Prostate gland (tissue), 2 donors: ENCODE measurements at regions not wholly inside any gene's neighbourhood (a gene's known extent, or its start where the extent isn't known, plus 50 kb on each side); places are given as distances from the start of the nearest gene placed in this dataset.

Experiments
- DNase-seq: peaks from one replicate; pipeline ENCODE4 v3.0.0-alpha.2; 2019; ENCODE audit warnings: low spot score
- H3K27ac ChIP-seq, 2 donors: fragments of 200-600 bp; sonication (generic); 2 replicates each; pipeline ENCODE4 v1.5.1; 2017 to 2019
- H3K27me3 ChIP-seq: fragments of 200-600 bp; sonication (generic); replicated peaks from 2 replicates; pipeline ENCODE4 v1.5.1; 2019; ENCODE audit not compliant: insufficient read depth
- H3K36me3 ChIP-seq, 2 donors: fragments of 200-600 bp; sonication (generic); 1 replicate in 1 of 2; 2 replicates in 1 of 2; pipeline versions ENCODE4 v1.5.1 to v1.8.1; 2017 to 2019
- H3K4me1 ChIP-seq: fragments of 200-600 bp; sonication (generic); replicated peaks from 2 replicates; pipeline ENCODE4 v1.5.1; 2019
- H3K4me3 ChIP-seq, 2 donors: fragments of 200-600 bp; sonication (generic); 2 replicates each; pipeline ENCODE4 v1.5.1; 2017 to 2019
- H3K9me3 ChIP-seq: fragments of 200-600 bp; sonication (generic); 2 replicates; pipeline ENCODE4 v1.5.1; 2017
- CTCF ChIP-seq, 4 experiments: fragments of 200-600 bp in 2 of 4; fragments of 450-650 bp in 2 of 4; sonication (generic) in 2 of 4; IDR thresholded peaks; 1 replicate in 3 of 4; 2 replicates in 1 of 4; pipeline ENCODE4 v1.5.1; 2016 to 2019; ENCODE audit warnings: antibody characterized with exemption in 4 of 4, mild to moderate bottlenecking in 2 of 4, moderate library complexity in 2 of 4
- POLR2A ChIP-seq: fragments of 450-650 bp; IDR thresholded peaks from one replicate; pipeline ENCODE4 v1.6.1; 2016; ENCODE audit warnings: antibody characterized with exemption, mild to moderate bottlenecking
- POLR2AphosphoS5 ChIP-seq: sonication (generic); formaldehyde crosslinking; IDR thresholded peaks from one replicate; pipeline ENCODE4 v1.6.1; 2017; ENCODE audit warnings: antibody characterized with exemption
- WGBS: methylation state at CpG from one replicate; pipeline ENCODE4 v1.1.5; 2018; 5-methylcytosine and 5-hydroxymethylcytosine counted together
- intact Hi-C: fragments of 100-400 bp; cut with DNase I; formaldehyde crosslinking; loops from one replicate; pipeline ENCODE4 v1.14.2; 2022

DNA sequence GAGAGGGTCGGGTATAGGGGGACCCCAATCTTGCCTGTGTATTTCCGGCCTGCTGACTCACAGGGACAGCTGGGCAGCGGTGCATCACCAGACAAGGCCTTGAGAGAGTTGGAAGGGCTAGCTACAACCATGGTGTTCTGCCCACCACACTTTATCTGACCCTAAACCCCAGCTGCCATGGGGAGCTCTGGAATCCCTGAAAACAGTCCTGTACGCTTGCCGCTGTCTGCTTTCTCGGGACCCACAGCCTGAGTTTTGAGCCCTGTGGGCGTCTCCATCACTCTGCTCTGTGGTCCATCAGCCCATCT lies 100.4 kb upstream of the GSE1 start:
- TF ChIP-seq CTCF (IDR thresholded peaks at IDR 0.05) (no peak), POLR2AphosphoS5 (no peak), POLR2A (no peak)
- no peak for DNase-seq
- Histone ChIP-seq H3K4me3 (no peak overlapping the region), H3K4me1 (peaks cover 10% of the 10 kb centered on the region), H3K27me3 (no peaks in the 10 kb centered on the region), H3K9me3 (no peaks in the 10 kb centered on the region), H3K27ac (no peak overlapping the region), H3K36me3 (no peaks in the 10 kb centered on the region)
- intact Hi-C loops = loop anchor here (10.0 kb wide), 1 partner anchor 78 kb away; no protein-coding TSS in a partner anchor
- 88% methylated on average over 7 of the region's 7 CpGs for WGBS

DNA sequence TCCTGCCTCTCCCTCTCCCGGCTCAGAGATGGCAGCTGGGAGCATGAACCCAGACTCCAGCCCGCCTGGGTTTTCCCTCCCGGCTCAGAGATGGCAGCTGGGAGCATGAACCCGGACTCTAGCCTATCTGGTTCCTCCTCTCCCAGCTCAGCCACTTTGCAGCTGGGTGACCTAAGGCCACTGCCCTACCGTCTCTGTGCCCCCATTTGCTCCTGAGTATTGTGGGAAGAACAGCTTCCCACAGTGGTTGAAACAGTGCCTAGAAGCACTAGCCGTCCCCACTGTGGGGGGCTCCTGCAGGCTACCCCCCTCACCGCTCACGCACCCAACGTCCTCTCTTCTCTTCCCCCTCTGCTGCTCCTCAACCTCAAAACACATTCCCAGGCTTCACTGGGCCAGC lies 99.9 kb upstream of the GSE1 start:
- no peak overlapping the region for H3K4me3 ChIP-seq
- H3K27ac ChIP-seq = no peak overlapping the region
- H3K4me1 ChIP-seq = peaks cover 10% of the 10 kb centered on the region
- H3K27me3 ChIP-seq = no peaks in the 10 kb centered on the region
- intact Hi-C loops = loop anchor here (10.0 kb wide), 1 partner anchor 78 kb away; no protein-coding TSS in a partner anchor
- WGBS = 92% methylated on average over 9 of the region's 9 CpGs
- no peak for DNase-seq
- TF ChIP-seq CTCF (IDR thresholded peaks at IDR 0.05) = no peak
- no peak for TF ChIP-seq POLR2AphosphoS5
- TF ChIP-seq POLR2A = no peak
- H3K9me3 ChIP-seq = no peaks in the 10 kb centered on the region
- no peaks in the 10 kb centered on the region for H3K36me3 ChIP-seq

DNA sequence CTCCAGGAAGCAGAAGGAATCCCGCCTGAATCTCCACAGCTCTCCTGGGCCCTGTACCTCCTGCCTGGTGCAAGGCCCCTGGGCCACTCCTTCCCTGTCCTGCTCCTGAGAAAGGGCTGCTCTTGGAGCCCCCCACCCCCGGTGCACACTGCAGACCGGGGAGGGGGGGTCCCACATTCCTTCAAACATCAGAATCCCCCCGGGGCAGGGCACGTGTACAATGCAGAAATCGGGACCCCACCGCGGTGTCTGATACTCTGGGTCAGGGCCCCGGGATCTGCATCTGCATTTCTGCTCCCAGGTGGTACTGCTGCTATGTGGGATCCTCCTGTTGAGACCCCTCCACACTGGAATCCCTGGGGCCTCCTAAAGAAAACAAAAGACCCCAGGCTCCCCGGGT lies 99.5 kb upstream of the GSE1 start:
- Histone ChIP-seq H3K4me3 (no peak overlapping the region), H3K9me3 (no peaks in the 10 kb centered on the region), H3K27me3 (no peaks in the 10 kb centered on the region), H3K4me1 (peaks cover 10% of the 10 kb centered on the region), H3K36me3 (no peaks in the 10 kb centered on the region), H3K27ac (peak overlapping the region in 1 of 2 donors; percentile 9)
- intact Hi-C loops = loop anchor here (2.0 to 10.0 kb wide), 2 partner anchors 37 to 79 kb away; no protein-coding TSS in a partner anchor
- no peak for DNase-seq
- TF ChIP-seq POLR2A (no peak), CTCF (IDR thresholded peaks at IDR 0.05) (no peak)
- WGBS = 83% methylated on average over 10 of the region's 10 CpGs

DNA sequence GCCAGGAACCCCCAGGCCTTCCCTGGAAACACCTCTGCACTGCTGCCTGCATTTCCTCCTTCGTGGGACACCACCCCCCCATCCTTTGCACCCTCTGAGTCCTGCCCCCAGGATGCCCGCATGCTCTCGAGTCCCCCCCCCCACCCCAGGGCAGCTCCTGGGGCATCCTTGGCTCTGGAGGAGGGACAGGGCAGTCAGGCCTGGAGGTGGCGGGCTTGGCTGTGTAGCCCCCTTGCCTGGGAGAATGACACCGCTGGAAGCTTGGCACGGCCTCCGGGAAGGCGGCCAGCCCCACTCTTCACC lies 98.9 kb upstream of the GSE1 start:
- WGBS = 11% methylated on average over 7 of the region's 8 CpGs
- no peak overlapping the region for H3K4me3 ChIP-seq
- TF ChIP-seq POLR2AphosphoS5 = no peak
- TF ChIP-seq POLR2A = no peak
- no peak for TF ChIP-seq CTCF (IDR thresholded peaks at IDR 0.05)
- H3K4me1 ChIP-seq = peaks cover 10% of the 10 kb centered on the region
- no peaks in the 10 kb centered on the region for H3K36me3 ChIP-seq
- H3K27ac ChIP-seq = peak overlapping the region in 1 of 2 donors; percentile 9
- H3K9me3 ChIP-seq = no peaks in the 10 kb centered on the region
- no peak for DNase-seq
- intact Hi-C loops = loop anchor here (2.0 to 10.0 kb wide), 2 partner anchors 37 to 79 kb away; no protein-coding TSS in a partner anchor
- H3K27me3 ChIP-seq = no peaks in the 10 kb centered on the region

GRCh38 chr16:85514598-85515318 lies 98.4 kb upstream of the GSE1 start:
- Histone ChIP-seq H3K4me1 (peaks cover 10% of the 10 kb centered on the region), H3K27me3 (no peaks in the 10 kb centered on the region), H3K9me3 (no peaks in the 10 kb centered on the region), H3K27ac (peak overlapping the region in 1 of 2 donors; percentile 62), H3K36me3 (no peaks in the 10 kb centered on the region), H3K4me3 (no peak overlapping the region)
- TF ChIP-seq POLR2A = no peak
- peak; percentile 64 for TF ChIP-seq POLR2AphosphoS5
- peak; percentile 56 for DNase-seq
- 14% methylated on average over 18 of the region's 18 CpGs for WGBS
- intact Hi-C loops = loop anchor here (2.0 to 10.0 kb wide), 2 partner anchors 36 to 80 kb away; no protein-coding TSS in a partner anchor
